LNCaP clone FGC (cell line): ENCODE measurements at regions not wholly inside any gene's neighbourhood (a gene's known extent, or its start where the extent isn't known, plus 50 kb on each side); places are given as distances from the start of the nearest gene placed in this dataset.

Experiments used
- DNase-seq: peaks from one replicate; pipeline ENCODE4 v3.0.0-alpha.2; 2011; ENCODE audit warnings: low read depth
- H3K4me3 ChIP-seq: 2 replicates; pipeline ENCODE4 v1.5.1; 2011; ENCODE audit warnings: mild to moderate bottlenecking, low read depth, low read length, control low read depth
- CTCF ChIP-seq: IDR thresholded peaks from 2 replicates; pipeline ENCODE4 v1.5.1; 2012; ENCODE audit warnings: mild to moderate bottlenecking; ENCODE audit not compliant: control insufficient read depth, insufficient read depth; ENCODE audit errors: extremely low read depth

- no peak for DNase-seq
- TF ChIP-seq CTCF, result no peak
Observed at GRCh38 chr4:122010610-122011009, 58.8 kb upstream of the TRPC3 start.

GRCh38 chr4:122009524-122009923, 57.7 kb upstream of the TRPC3 start:
- DNase-seq, result no peak
- H3K4me3 ChIP-seq, result no peak overlapping the region
- TF ChIP-seq CTCF, result no peak

More at GRCh38 chr4:122010610-122011009, 58.8 kb upstream of the TRPC3 start:
- no peak overlapping the region for H3K4me3 ChIP-seq

DNA sequence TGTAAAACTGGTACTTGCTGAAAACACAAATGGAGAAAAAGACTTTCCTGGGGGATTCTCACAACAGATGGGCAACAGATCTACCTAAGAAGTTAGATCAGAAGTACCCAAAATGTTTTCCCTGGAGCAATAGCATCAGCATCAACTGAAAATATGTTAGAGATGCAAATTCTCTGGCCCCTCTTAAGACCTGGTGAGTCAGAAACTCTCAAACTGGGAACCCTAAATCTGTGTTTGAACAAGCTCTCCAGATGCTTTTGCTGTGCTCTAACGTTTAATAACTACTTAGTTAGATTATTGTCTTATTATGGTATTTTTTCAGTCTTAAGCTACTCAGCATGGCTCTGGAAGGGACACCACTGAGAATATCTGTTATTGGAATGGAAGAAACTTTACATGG, 55.2 kb upstream of the TRPC3 start:
- TF ChIP-seq CTCF, result no peak
- H3K4me3 ChIP-seq, result no peak overlapping the region
- DNase-seq, result no peak

- TF ChIP-seq CTCF, result no peak
- H3K4me3 ChIP-seq, result no peak overlapping the region
- DNase-seq, result no peak
Observed at GRCh38 chr4:122005064-122005755, 53.4 kb upstream of the TRPC3 start.

DNA sequence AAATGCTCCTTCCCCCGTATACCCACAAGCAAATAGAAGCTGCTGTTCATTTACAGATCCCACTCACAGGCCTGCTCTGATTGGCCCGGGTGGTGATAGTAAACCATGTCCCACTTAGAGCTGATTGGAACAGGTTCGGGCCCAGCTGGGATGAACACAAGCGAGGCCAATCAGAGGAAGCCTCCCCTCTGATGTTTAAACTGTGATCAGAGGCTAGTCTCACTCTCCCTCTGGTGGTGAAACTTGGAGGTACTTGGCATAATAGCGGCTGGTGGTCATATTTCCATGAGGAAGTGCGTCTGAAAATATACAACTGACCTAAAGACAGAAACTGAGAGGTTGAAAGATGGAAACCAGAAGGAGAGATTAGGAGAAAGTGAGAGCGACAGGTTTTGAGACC, 51.5 kb upstream of the TRPC3 start:
- H3K4me3 ChIP-seq, result no peak overlapping the region
- no peak for DNase-seq
- TF ChIP-seq CTCF, result no peak
